ENCODE measurements at regions not wholly inside any gene's neighbourhood (a gene's known extent, or its start where the extent isn't known, plus 50 kb on each side); places are given as distances from the start of the nearest gene placed in this dataset.

- Histone ChIP-seq H3K27me3 (ENCODE audit: insufficient read depth, low read length) (no peaks in the 10 kb centered on the region), H2BK12ac (ENCODE audit: insufficient read length, low read depth, low read length) (no peak overlapping the region), H2BK5ac (ENCODE audit: insufficient read length, low read length) (no peak overlapping the region), H3K23me2 (ENCODE audit: insufficient read length, low read depth, low read length, poor library complexity, severe bottlenecking) (no peaks in the 10 kb centered on the region), H4K20me1 (ENCODE audit: control insufficient read depth, insufficient read depth, insufficient read length) (no peaks in the 10 kb centered on the region), H3K4ac (ENCODE audit: low read depth, low read length) (no peak overlapping the region), H3K9ac (ENCODE audit: extremely low read depth, insufficient read length, low read length) (no peak overlapping the region), H3K79me1 (ENCODE audit: insufficient read depth, low read depth, low read length, poor library complexity, severe bottlenecking) (no peaks in the 10 kb centered on the region), H2BK20ac (ENCODE audit: low read depth, low read length, poor library complexity, severe bottlenecking) (no peak overlapping the region), H2BK120ac (ENCODE audit: low read depth, low read length, poor library complexity, severe bottlenecking) (no peak overlapping the region), H3K4me2 (ENCODE audit: insufficient read depth, insufficient read length, low read length) (no peak overlapping the region), H2AK5ac (ENCODE audit: insufficient read length, low read length) (no peak overlapping the region), H3K18ac (ENCODE audit: insufficient read length, low read depth, low read length) (no peak overlapping the region), H3K27ac (ENCODE audit: insufficient read length, low read depth, low read length) (no peak overlapping the region), H3T11ph (ENCODE audit: low read length) (no peak overlapping the region), H3K4me1 (ENCODE audit: insufficient read depth, low read length) (no peaks in the 10 kb centered on the region; the same call in 1 of the 2 replicates), H3K9me3 (ENCODE audit: control insufficient read depth, low read depth, low read length) (no peaks in the 10 kb centered on the region), H4K8ac (replicated peaks; ENCODE audit: insufficient read length, low read depth, low read length) (no peak overlapping the region), H2BK15ac (ENCODE audit: low read depth, low read length) (no peak overlapping the region), H3K79me2 (ENCODE audit: insufficient read depth, low read length) (no peaks in the 10 kb centered on the region), H4K5ac (ENCODE audit: insufficient read length, low read depth, low read length) (no peak overlapping the region), H2AFZ (ENCODE audit: low read length) (no peak overlapping the region), H3K56ac (ENCODE audit: insufficient read length, low read depth, low read length) (no peak overlapping the region), H3K14ac (ENCODE audit: insufficient read depth, low read length) (no peak overlapping the region), H3K23ac (ENCODE audit: insufficient read length, low read depth, low read length) (no peak overlapping the region), H4K91ac (ENCODE audit: insufficient read length, low read depth, low read length) (no peak overlapping the region)
- TF ChIP-seq CTCF (conservative IDR thresholded peaks at IDR 0.05): no peak
- no peak for DNase-seq
- H3K27me3 Mint-ChIP-seq (ENCODE audit: low read depth): peaks cover 11% of the 10 kb centered on the region
- H3K4me1 Mint-ChIP-seq: peaks cover 33 to 50% of the 10 kb centered on the region in 2 experiments
- WGBS (ENCODE audit: extremely low coverage, insufficient read length, low lambda C conversion rate): no CpG with 5 or more reads among the region's 7 CpGs
- no peaks in the 10 kb centered on the region for H3K9me3 Mint-ChIP-seq
- no peak overlapping the region for H3K27ac Mint-ChIP-seq
- H3K36me3 Mint-ChIP-seq (ENCODE audit: insufficient read depth in 1 of 3, low read depth in 3 of 3): no peaks in the 10 kb centered on the region
- H3K4me3 Mint-ChIP-seq: no peak overlapping the region
These were observed 232.4 kb downstream of the MIAT start for GRCh38 chr22:26889802-26890201.
